ENCODE measurements at regions not wholly inside any gene's neighbourhood (a gene's known extent, or its start where the extent isn't known, plus 50 kb on each side); places are given as distances from the start of the nearest gene placed in this dataset.

- DNase-seq (ENCODE audit: low spot score) = no peak
Measured at GRCh38 chr2:151156431-151156830, 105.2 kb downstream of the RBM43 start.

- DNase-seq (ENCODE audit: low spot score) = no peak
Measured at GRCh38 chr2:151153601-151154000, 108.1 kb downstream of the RBM43 start.

GRCh38 chr2:151150331-151151320, 111.0 kb downstream of the RBM43 start:
- DNase-seq (ENCODE audit: low spot score) = no peak

GRCh38 chr2:151138507-151138906, 123.2 kb downstream of the RBM43 start:
- no peak for DNase-seq (ENCODE audit: low spot score)

GRCh38 chr2:151137526-151137925, 124.1 kb downstream of the RBM43 start:
- no peak for DNase-seq (ENCODE audit: low spot score)

GRCh38 chr2:151120011-151120410, 141.7 kb downstream of the RBM43 start:
- DNase-seq (ENCODE audit: low spot score) = no peak

GRCh38 chr2:151119374-151119773, 142.3 kb downstream of the RBM43 start:
- no peak for DNase-seq (ENCODE audit: low spot score)

GRCh38 chr2:151118269-151118668, 143.4 kb downstream of the RBM43 start:
- DNase-seq (ENCODE audit: low spot score) = no peak

- no peak for DNase-seq (ENCODE audit: low spot score)
Measured at GRCh38 chr2:151114874-151115273, 146.8 kb downstream of the RBM43 start.

GRCh38 chr2:151113318-151113717, 148.3 kb downstream of the RBM43 start:
- no peak for DNase-seq (ENCODE audit: low spot score)

- no peak for DNase-seq (ENCODE audit: low spot score)
Measured at GRCh38 chr2:151111599-151112278, 149.9 kb downstream of the RBM43 start.

GRCh38 chr2:151106805-151107506, 154.7 kb downstream of the RBM43 start:
- DNase-seq (ENCODE audit: low spot score) = no peak

GRCh38 chr2:151103551-151103950, 158.1 kb downstream of the RBM43 start:
- no peak for DNase-seq (ENCODE audit: low spot score)

- DNase-seq (ENCODE audit: low spot score) = no peak
Measured at GRCh38 chr2:151102226-151102625, 159.4 kb downstream of the RBM43 start.

GRCh38 chr2:151098841-151099240, 162.8 kb downstream of the RBM43 start:
- no peak for DNase-seq (ENCODE audit: low spot score)

GRCh38 chr2:151097895-151098294, 163.8 kb downstream of the RBM43 start:
- DNase-seq (ENCODE audit: low spot score) = no peak

- no peak for DNase-seq (ENCODE audit: low spot score)
Measured at GRCh38 chr2:151097128-151097527, 164.5 kb downstream of the RBM43 start.

- no peak for DNase-seq (ENCODE audit: low spot score)
Measured at GRCh38 chr2:151096235-151096634, 165.4 kb downstream of the RBM43 start.

GRCh38 chr2:151095463-151095862, 166.2 kb downstream of the RBM43 start:
- DNase-seq (ENCODE audit: low spot score) = no peak

GRCh38 chr2:151091583-151091982, 170.1 kb downstream of the RBM43 start:
- DNase-seq (ENCODE audit: low spot score) = no peak

GRCh38 chr2:151087377-151087776, 174.3 kb downstream of the RBM43 start:
- no peak for DNase-seq (ENCODE audit: low spot score)

GRCh38 chr2:151085181-151085611, 176.5 kb downstream of the RBM43 start:
- DNase-seq (ENCODE audit: low spot score) = no peak

All from activated CD4-positive, alpha-beta T cell treated with anti-CD3 and anti-CD28 coated beads, Interleukin-2, Interleukin-4, amounts not matched to agents 100 ng/mL and 50 ng/mL, durations not matched to agents 16 hours and 8 hours (primary cell).